A549 (cell line): ENCODE measurements at regions not wholly inside any gene's neighbourhood (a gene's known extent, or its start where the extent isn't known, plus 50 kb on each side); places are given as distances from the start of the nearest gene placed in this dataset.
"Not testable (repeated sequence)": the region's sequence is repeated elsewhere in the genome, so short reads cannot be mapped to it uniquely, and the experiment has no call there.

Experiments
- ATAC-seq, 2 experiments: fragments of 200-7000 bp in 1 of 2; fragments of >200 bp in 1 of 2; cut with Nextera tagmentation in 1 of 2; cut with Tn5 transposase in 1 of 2; 3 replicates each; pipeline versions ENCODE4 v1.8.0 to v1.9.1; 2018 to 2020; ENCODE audit warnings: mild to moderate bottlenecking in 1 of 2, moderate library complexity in 1 of 2
- CTCF ChIA-PET: fragments of 300-600 bp; sonication (Branson Sonifier 250); formaldehyde crosslinking; extraction: SDS; loops from one replicate; lab custom pipeline; 2021; ENCODE audit warnings: antibody characterized with exemption, inconsistent platforms; lab: Yijun Ruan, JAX
- POLR2A ChIA-PET: fragments of 350-600 bp; formaldehyde crosslinking; extraction: SDS; loops from one replicate; lab custom pipeline; 2021; ENCODE audit warnings: antibody characterized with exemption, inconsistent platforms; lab: Yijun Ruan, JAX
- DNase-seq, 2 experiments: peaks; one replicate each; pipeline versions ENCODE4 v3.0.0 to v3.0.0-alpha.2; 2011 to 2016; ENCODE audit warnings: low read depth in 1 of 2, low spot score in 1 of 2
- FAIRE-seq: peaks from 2 replicates; lab custom pipeline; 2011; peaks lifted over from hg19 to GRCh38; lab: Jason Lieb, UNC
- H3K27ac ChIP-seq, 2 experiments: fragments of >200 bp; sonication (Bioruptor Twin); formaldehyde crosslinking; 3 replicates each; pipeline ENCODE4 v1.5.1; 2016 to 2017
- H3K4me1 ChIP-seq: fragments of >200 bp; sonication (Bioruptor Twin); formaldehyde crosslinking; 3 replicates; pipeline ENCODE4 v1.6.1; 2016
- H3K4me2 ChIP-seq: fragments of >200 bp; sonication (Bioruptor Twin); formaldehyde crosslinking; 3 replicates; pipeline ENCODE4 v1.6.1; 2016
- H3K4me3 ChIP-seq: fragments of >200 bp; sonication (Bioruptor Twin); formaldehyde crosslinking; 3 replicates; pipeline ENCODE4 v1.5.1; 2016
- H3K9me3 ChIP-seq: fragments of >200 bp; sonication (Bioruptor Twin); formaldehyde crosslinking; 3 replicates; pipeline ENCODE4 v1.6.1; 2016
- BHLHE40 ChIP-seq: IDR thresholded peaks from 2 replicates; pipeline ENCODE4 v1.6.1; 2012; ENCODE audit warnings: low read depth, low read length, inconsistent platforms
- CBX2 ChIP-seq: fragments of 200-600 bp; sonication (generic); IDR thresholded peaks from 2 replicates; pipeline ENCODE4 v1.6.1; 2016; ENCODE audit warnings: low read depth, mild to moderate bottlenecking, borderline replicate concordance
- CHD2 ChIP-seq: fragments of 150-350 bp; IDR thresholded peaks from 2 replicates; pipeline ENCODE4 v1.6.1; 2014; ENCODE audit warnings: low read length; ENCODE audit not compliant: partially characterized antibody
- CTCF ChIP-seq: fragments of >200 bp; sonication (Bioruptor Twin); formaldehyde crosslinking; IDR thresholded peaks from 3 replicates; pipeline ENCODE4 v1.5.1; 2016
- EHF ChIP-seq: fragments of 250-450 bp; sonication (Bioruptor Pico); IDR thresholded peaks from 2 replicates; pipeline ENCODE4 v1.5.0; 2020; ENCODE audit warnings: mild to moderate bottlenecking
- EHMT2 ChIP-seq: fragments of 200-600 bp; sonication (generic); IDR thresholded peaks from 2 replicates; pipeline ENCODE4 v1.6.1; 2016; ENCODE audit warnings: antibody characterized with exemption, low read depth, mild to moderate bottlenecking, moderate library complexity
- EP300 ChIP-seq, 2 experiments: fragments of >200 bp; sonication (Bioruptor Twin); formaldehyde crosslinking; IDR thresholded peaks; 2 replicates in 1 of 2; 3 replicates in 1 of 2; pipeline ENCODE4 v1.6.1; 2016 to 2017
- FOSB ChIP-seq: fragments of 250-450 bp; sonication (Bioruptor Pico); IDR thresholded peaks from 2 replicates; pipeline ENCODE4 v1.5.0; 2020; ENCODE audit warnings: mild to moderate bottlenecking, moderate library complexity
- FOSL2 ChIP-seq, 2 experiments: fragments of 450-650 bp in 1 of 2; fragments of >200 bp in 1 of 2; sonication (Bioruptor Twin) in 1 of 2; formaldehyde crosslinking; IDR thresholded peaks; 2 replicates each; pipeline versions ENCODE4 v1.5.0 to v1.6.1; 2016 to 2020; ENCODE audit warnings: mild to moderate bottlenecking in 1 of 2, moderate library complexity in 1 of 2
- FOXS1 ChIP-seq: fragments of 250-450 bp; sonication (Bioruptor Pico); IDR thresholded peaks from 2 replicates; pipeline ENCODE4 v1.5.0; 2020; ENCODE audit warnings: mild to moderate bottlenecking, moderate library complexity
- HDAC2 ChIP-seq: fragments of 200-600 bp; sonication (generic); IDR thresholded peaks from 2 replicates; pipeline ENCODE4 v1.6.1; 2016
- HES2 ChIP-seq: fragments of >200 bp; sonication (Bioruptor Twin); formaldehyde crosslinking; IDR thresholded peaks from 2 replicates; pipeline ENCODE4 v1.6.1; 2016
- HEYL ChIP-seq: fragments of 250-450 bp; sonication (Bioruptor Pico); IDR thresholded peaks from 2 replicates; pipeline ENCODE4 v1.8.0; 2021; ENCODE audit warnings: mild to moderate bottlenecking, moderate library complexity
- JUN ChIP-seq, 2 experiments: fragments of >200 bp; sonication (Bioruptor Twin); formaldehyde crosslinking; IDR thresholded peaks; 2 replicates in 1 of 2; 3 replicates in 1 of 2; pipeline ENCODE4 v1.6.1; 2016 to 2017
- KDM5A ChIP-seq: fragments of 200-600 bp; sonication (generic); IDR thresholded peaks from 2 replicates; pipeline ENCODE4 v1.6.1; 2016; ENCODE audit warnings: antibody characterized with exemption, mild to moderate bottlenecking
- MAFK ChIP-seq: fragments of 450-650 bp; IDR thresholded peaks from 2 replicates; pipeline ENCODE4 v1.6.1; 2014; ENCODE audit not compliant: partially characterized antibody
- MAX ChIP-seq: IDR thresholded peaks from 2 replicates; pipeline ENCODE4 v1.6.1; 2012
- NPAS2 ChIP-seq: fragments of 250-450 bp; sonication (Bioruptor Pico); IDR thresholded peaks from 2 replicates; pipeline ENCODE4 v1.8.0; 2022; ENCODE audit warnings: mild to moderate bottlenecking, moderate library complexity, borderline replicate concordance
- PBX3 ChIP-seq: IDR thresholded peaks from 2 replicates; pipeline ENCODE4 v1.6.1; 2012
- POLR2A ChIP-seq: IDR thresholded peaks from 2 replicates; pipeline ENCODE4 v1.6.1; 2012; ENCODE audit warnings: mild to moderate bottlenecking, low read length
- POLR2AphosphoS2 ChIP-seq: conservative IDR thresholded peaks from 2 replicates; pipeline ENCODE4 v1.6.1; 2012; ENCODE audit warnings: low read length, improper control_type of control experiment, inconsistent platforms
- RARB ChIP-seq: fragments of 250-450 bp; sonication (Bioruptor Pico); IDR thresholded peaks from 2 replicates; pipeline ENCODE4 v1.8.0; 2021; ENCODE audit warnings: mild to moderate bottlenecking, moderate library complexity
- RCOR1 ChIP-seq: fragments of 150-350 bp; IDR thresholded peaks from 2 replicates; pipeline ENCODE4 v1.6.1; 2014; ENCODE audit warnings: antibody characterized with exemption, low read length, low read depth
- RFX5 ChIP-seq: fragments of 450-650 bp; IDR thresholded peaks from 2 replicates; pipeline ENCODE4 v1.7.1; 2014; ENCODE audit warnings: antibody characterized with exemption, mild to moderate bottlenecking, moderate library complexity
- RNF2 ChIP-seq: fragments of 200-600 bp; sonication (generic); IDR thresholded peaks from 2 replicates; pipeline ENCODE4 v1.6.1; 2016; ENCODE audit warnings: low read depth, mild to moderate bottlenecking, antibody characterized with exemption, moderate library complexity, borderline replicate concordance
- SMC3 ChIP-seq: fragments of >200 bp; sonication (Bioruptor Twin); formaldehyde crosslinking; IDR thresholded peaks from 3 replicates; pipeline ENCODE4 v1.6.1; 2018; ENCODE audit warnings: inconsistent platforms
- SREBF2 ChIP-seq: fragments of 450-650 bp; IDR thresholded peaks from 2 replicates; pipeline ENCODE4 v1.6.1; 2014; ENCODE audit warnings: mild to moderate bottlenecking, moderate library complexity
- TP53 ChIP-seq: fragments of 250-450 bp; sonication (Bioruptor Pico); IDR thresholded peaks from 2 replicates; pipeline ENCODE4 v1.5.0; 2021; ENCODE audit warnings: mild to moderate bottlenecking, moderate library complexity
- USF2 ChIP-seq: fragments of 450-650 bp; IDR thresholded peaks from 2 replicates; pipeline ENCODE4 v1.6.1; 2014; ENCODE audit warnings: antibody characterized with exemption
- WGBS: methylation state at CpG from one replicate; pipeline ENCODE4 v1.1.6; 2017; ENCODE audit errors: missing lambda C conversion rate; 5-methylcytosine and 5-hydroxymethylcytosine counted together

- TF ChIP-seq BHLHE40 (no peak), KDM5A (no peak), HDAC2 (no peak), EP300 (IDR thresholded peaks at IDR 0.05) (no peak), POLR2AphosphoS2 (no peak), RNF2 (no peak), USF2 (no peak)
Observed at GRCh38 chr12:74775276-74775675, 237.6 kb downstream of the ATXN7L3B start (continued).

- Histone ChIP-seq H3K4me2 (no peak overlapping the region), H3K9me3 (no peaks in the 10 kb centered on the region), H3K4me3 (no peak overlapping the region), H3K4me1 (no peaks in the 10 kb centered on the region), H3K27ac (no peak overlapping the region)
- no peak for ATAC-seq
- ChIA-PET POLR2A (no interaction called here), CTCF (no interaction called here)
- TF ChIP-seq CTCF (no peak), CHD2 (no peak), RFX5 (no peak), HES2 (no peak), EHF (CRISPR knock-in tag) (no peak), PBX3 (no peak), POLR2A (no peak), KDM5A (no peak), POLR2AphosphoS2 (no peak), NPAS2 (CRISPR knock-in tag) (no peak), RNF2 (no peak)
- DNase-seq = no peak
- 69% methylated on average over 7 of the region's 7 CpGs for WGBS
- no peak for FAIRE-seq
Observed at GRCh38 chr12:74776378-74776777, 238.7 kb downstream of the ATXN7L3B start.

GRCh38 chr12:74780182-74780849 lies 242.7 kb downstream of the ATXN7L3B start:
- no peaks in the 10 kb centered on the region for H3K9me3 ChIP-seq
- H3K4me1 ChIP-seq = no peaks in the 10 kb centered on the region
- H3K27ac ChIP-seq = no peak overlapping the region
- no peak for DNase-seq
- H3K4me2 ChIP-seq = no peak overlapping the region
- ATAC-seq = no peak
- no peak for TF ChIP-seq RCOR1
- TF ChIP-seq EHMT2 = no peak
- no peak for TF ChIP-seq HEYL (CRISPR knock-in tag)
- no peak for TF ChIP-seq RARB (CRISPR knock-in tag)
- TF ChIP-seq SMC3 = no peak
- no peak for TF ChIP-seq MAFK
- TF ChIP-seq POLR2AphosphoS2 = no peak
- no peak for TF ChIP-seq FOSL2 (IDR thresholded peaks at IDR 0.05)
- TF ChIP-seq FOSL2 (CRISPR knock-in tag; IDR thresholded peaks at IDR 0.05) = no peak
- TF ChIP-seq POLR2A = no peak
- no peak for TF ChIP-seq JUN (IDR thresholded peaks at IDR 0.05)
- no peak for TF ChIP-seq CBX2
- TF ChIP-seq MAX = no peak
- no peak for TF ChIP-seq FOXS1
- no peak for TF ChIP-seq TP53
- TF ChIP-seq EHF (CRISPR knock-in tag) = no peak
- no peak for TF ChIP-seq SREBF2
- no peak for TF ChIP-seq FOSB (CRISPR knock-in tag)
- CTCF ChIA-PET = interaction anchor here (1.0 to 1.3 kb wide), 2 partner anchors 23 to 24 kb away, joined by 3 read pairs; no protein-coding TSS in a partner anchor
- no peak overlapping the region for H3K4me3 ChIP-seq
- POLR2A ChIA-PET = no interaction called here
- WGBS = 26% methylated on average over 2 of the region's 2 CpGs
- FAIRE-seq = no peak

GRCh38 chr12:74780850-74781241 lies 243.2 kb downstream of the ATXN7L3B start:
- H3K4me3 ChIP-seq, H3K27ac ChIP-seq, POLR2A ChIA-PET, H3K4me1 ChIP-seq, ATAC-seq, H3K9me3 ChIP-seq, FAIRE-seq, DNase-seq, H3K4me2 ChIP-seq: not testable (repeated sequence)
- 0% methylated on average over 1 of the region's 1 CpG for WGBS
- CTCF ChIA-PET = interaction anchor here (1.0 kb wide), 1 partner anchor 24 kb away, joined by 3 read pairs; no protein-coding TSS in a partner anchor
